Prostate gland (tissue), 2 donors: ENCODE measurements at regions not wholly inside any gene's neighbourhood (a gene's known extent, or its start where the extent isn't known, plus 50 kb on each side); places are given as distances from the start of the nearest gene placed in this dataset.

Experiments
- DNase-seq: peaks from one replicate; pipeline ENCODE4 v3.0.0-alpha.2; 2019; ENCODE audit warnings: low spot score
- H3K27ac ChIP-seq, 2 donors: fragments of 200-600 bp; sonication (generic); 2 replicates each; pipeline ENCODE4 v1.5.1; 2017 to 2019
- H3K27me3 ChIP-seq: fragments of 200-600 bp; sonication (generic); replicated peaks from 2 replicates; pipeline ENCODE4 v1.5.1; 2019; ENCODE audit not compliant: insufficient read depth
- H3K36me3 ChIP-seq, 2 donors: fragments of 200-600 bp; sonication (generic); 1 replicate in 1 of 2; 2 replicates in 1 of 2; pipeline versions ENCODE4 v1.5.1 to v1.8.1; 2017 to 2019
- H3K4me1 ChIP-seq: fragments of 200-600 bp; sonication (generic); replicated peaks from 2 replicates; pipeline ENCODE4 v1.5.1; 2019
- H3K4me3 ChIP-seq, 2 donors: fragments of 200-600 bp; sonication (generic); 2 replicates each; pipeline ENCODE4 v1.5.1; 2017 to 2019
- H3K9me3 ChIP-seq: fragments of 200-600 bp; sonication (generic); 2 replicates; pipeline ENCODE4 v1.5.1; 2017
- CTCF ChIP-seq, 4 experiments: fragments of 200-600 bp in 2 of 4; fragments of 450-650 bp in 2 of 4; sonication (generic) in 2 of 4; IDR thresholded peaks; 1 replicate in 3 of 4; 2 replicates in 1 of 4; pipeline ENCODE4 v1.5.1; 2016 to 2019; ENCODE audit warnings: antibody characterized with exemption in 4 of 4, mild to moderate bottlenecking in 2 of 4, moderate library complexity in 2 of 4
- POLR2A ChIP-seq: fragments of 450-650 bp; IDR thresholded peaks from one replicate; pipeline ENCODE4 v1.6.1; 2016; ENCODE audit warnings: antibody characterized with exemption, mild to moderate bottlenecking
- POLR2AphosphoS5 ChIP-seq: sonication (generic); formaldehyde crosslinking; IDR thresholded peaks from one replicate; pipeline ENCODE4 v1.6.1; 2017; ENCODE audit warnings: antibody characterized with exemption
- WGBS: methylation state at CpG from one replicate; pipeline ENCODE4 v1.1.5; 2018; 5-methylcytosine and 5-hydroxymethylcytosine counted together
- intact Hi-C: fragments of 100-400 bp; cut with DNase I; formaldehyde crosslinking; loops from one replicate; pipeline ENCODE4 v1.14.2; 2022

- Histone ChIP-seq H3K27me3 (no peaks in the 10 kb centered on the region), H3K9me3 (no peaks in the 10 kb centered on the region), H3K4me1 (no peaks in the 10 kb centered on the region), H3K36me3 (no peaks in the 10 kb centered on the region), H3K4me3 (no peak overlapping the region), H3K27ac (no peak overlapping the region)
- WGBS, result 75% methylated on average over 1 of the region's 1 CpG
- TF ChIP-seq POLR2A (no peak), POLR2AphosphoS5 (no peak), CTCF (IDR thresholded peaks at IDR 0.05) (no peak)
- DNase-seq, result no peak
- intact Hi-C loops, result no loop called here
Measured at GRCh38 chr4:28772066-28772465, 1911.4 kb downstream of the STIM2 start.

- TF ChIP-seq POLR2AphosphoS5, result no peak
- TF ChIP-seq POLR2A, result no peak
- WGBS, result 67% methylated on average over 2 of the region's 2 CpGs
- H3K27ac ChIP-seq, result no peak overlapping the region
- H3K4me1 ChIP-seq, result no peaks in the 10 kb centered on the region
- no peaks in the 10 kb centered on the region for H3K27me3 ChIP-seq
- DNase-seq, result no peak
- no peaks in the 10 kb centered on the region for H3K36me3 ChIP-seq
- H3K9me3 ChIP-seq, result no peaks in the 10 kb centered on the region
- intact Hi-C loops, result no loop called here
- H3K4me3 ChIP-seq, result no peak overlapping the region
Measured at GRCh38 chr4:28772788-28773187, 1912.1 kb downstream of the STIM2 start.

GRCh38 chr4:28774344-28774743 lies 1913.7 kb downstream of the STIM2 start:
- WGBS, result 39% methylated on average over 2 of the region's 2 CpGs
- H3K4me3 ChIP-seq, result no peak overlapping the region
- H3K4me1 ChIP-seq, result no peaks in the 10 kb centered on the region
- H3K27me3 ChIP-seq, result no peaks in the 10 kb centered on the region
- no peak overlapping the region for H3K27ac ChIP-seq
- intact Hi-C loops, result no loop called here
- no peak for DNase-seq
- no peaks in the 10 kb centered on the region for H3K36me3 ChIP-seq
- no peaks in the 10 kb centered on the region for H3K9me3 ChIP-seq
- no peak for TF ChIP-seq POLR2AphosphoS5

GRCh38 chr4:28776004-28776403 lies 1915.4 kb downstream of the STIM2 start:
- TF ChIP-seq POLR2AphosphoS5, result no peak
- no peak for TF ChIP-seq POLR2A
- no peak for TF ChIP-seq CTCF (IDR thresholded peaks at IDR 0.05)

GRCh38 chr4:28784188-28784587 lies 1923.5 kb downstream of the STIM2 start:
- no peaks in the 10 kb centered on the region for H3K4me1 ChIP-seq
- TF ChIP-seq POLR2AphosphoS5 (no peak), POLR2A (no peak), CTCF (IDR thresholded peaks at IDR 0.05) (no peak)
- no peaks in the 10 kb centered on the region for H3K9me3 ChIP-seq
- H3K27ac ChIP-seq, result no peak overlapping the region
- no peak for DNase-seq
- H3K27me3 ChIP-seq, result no peaks in the 10 kb centered on the region
- no peak overlapping the region for H3K4me3 ChIP-seq
- intact Hi-C loops, result no loop called here
- no peaks in the 10 kb centered on the region for H3K36me3 ChIP-seq

More at GRCh38 chr4:28776004-28776403, 1915.4 kb downstream of the STIM2 start:
- intact Hi-C loops, result no loop called here
- WGBS, result 95% methylated on average over 2 of the region's 2 CpGs
- Histone ChIP-seq H3K27ac (no peak overlapping the region), H3K27me3 (no peaks in the 10 kb centered on the region), H3K4me3 (no peak overlapping the region), H3K36me3 (no peaks in the 10 kb centered on the region), H3K9me3 (no peaks in the 10 kb centered on the region), H3K4me1 (no peaks in the 10 kb centered on the region)
- no peak for DNase-seq

GRCh38 chr4:28787947-28788346 lies 1927.3 kb downstream of the STIM2 start:
- no peaks in the 10 kb centered on the region for H3K9me3 ChIP-seq
- H3K36me3 ChIP-seq, result no peaks in the 10 kb centered on the region
- no peak overlapping the region for H3K4me3 ChIP-seq
- no peak overlapping the region for H3K27ac ChIP-seq
- no peak for DNase-seq
- H3K27me3 ChIP-seq, result no peaks in the 10 kb centered on the region
- WGBS, result 64% methylated on average over 2 of the region's 2 CpGs
- intact Hi-C loops, result no loop called here
- H3K4me1 ChIP-seq, result no peaks in the 10 kb centered on the region
- TF ChIP-seq POLR2AphosphoS5, result no peak
- TF ChIP-seq CTCF (IDR thresholded peaks at IDR 0.05), result no peak
- no peak for TF ChIP-seq POLR2A
